BE2C (cell line): ENCODE measurements at regions not wholly inside any gene's neighbourhood (a gene's known extent, or its start where the extent isn't known, plus 50 kb on each side); places are given as distances from the start of the nearest gene placed in this dataset.

Source experiments
- DNase-seq: peaks from one replicate; pipeline ENCODE4 v3.0.0-alpha.2; 2020
- H3K27me3 ChIP-seq: fragments of 250-450 bp; sonication (Bioruptor Pico); 2 replicates; pipeline ENCODE4 v1.5.1; 2020; ENCODE audit warnings: mild to moderate bottlenecking
- H3K36me3 ChIP-seq: fragments of 250-450 bp; sonication (Bioruptor Pico); 2 replicates; pipeline ENCODE4 v1.5.1; 2020; ENCODE audit warnings: mild to moderate bottlenecking
- H3K4me1 ChIP-seq: fragments of 250-450 bp; sonication (Bioruptor Pico); 2 replicates; pipeline ENCODE4 v1.5.1; 2020
- H3K4me3 ChIP-seq: 2 replicates; pipeline ENCODE4 v1.5.1; 2011; ENCODE audit warnings: low read depth, low read length
- H3K9me3 ChIP-seq: fragments of 250-450 bp; sonication (Bioruptor Pico); 2 replicates; pipeline ENCODE4 v1.5.1; 2020
- TF ChIP-seq, protein P1 (sequence below): IDR thresholded peaks from 2 replicates; pipeline ENCODE4 v1.5.1; 2012; ENCODE audit warnings: mild to moderate bottlenecking, low read depth, low read length

DNA sequence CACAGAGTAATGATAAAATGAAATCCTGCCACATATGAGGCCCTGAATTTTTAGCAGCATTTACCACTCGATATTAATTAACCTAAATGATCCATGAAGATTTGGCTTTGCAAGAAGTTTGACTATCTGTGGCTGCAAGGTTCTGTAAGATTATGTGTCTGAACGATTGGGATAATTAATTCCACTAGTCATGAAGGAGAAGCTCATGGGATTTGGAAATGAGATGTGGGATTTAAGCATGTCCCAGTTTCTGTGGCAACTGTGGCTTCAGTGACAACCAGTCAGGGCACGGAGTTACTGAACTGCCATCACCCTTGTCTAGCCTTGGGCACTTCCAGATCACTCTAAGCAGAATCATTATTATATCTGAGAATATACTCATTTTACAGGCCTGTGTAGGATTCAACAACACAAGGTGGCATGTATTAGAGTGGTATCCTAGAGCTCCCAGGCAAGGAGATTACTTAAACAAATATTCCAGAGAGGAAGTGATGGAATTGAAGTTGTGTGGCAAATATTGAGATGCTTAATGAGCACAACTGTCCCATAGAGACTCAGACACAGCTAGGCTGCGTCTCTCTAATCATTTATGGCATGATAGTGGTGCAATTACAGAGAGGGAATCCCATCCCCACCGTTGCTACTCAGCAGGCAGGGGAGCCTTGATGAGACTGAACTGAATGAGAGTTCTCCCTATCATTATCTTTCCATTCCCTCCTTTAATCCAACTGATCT lies 205.0 kb upstream of the KRR1 start:
- H3K4me1 ChIP-seq, result peaks cover 16% of the 10 kb centered on the region
- TF ChIP-seq, protein P1, sequence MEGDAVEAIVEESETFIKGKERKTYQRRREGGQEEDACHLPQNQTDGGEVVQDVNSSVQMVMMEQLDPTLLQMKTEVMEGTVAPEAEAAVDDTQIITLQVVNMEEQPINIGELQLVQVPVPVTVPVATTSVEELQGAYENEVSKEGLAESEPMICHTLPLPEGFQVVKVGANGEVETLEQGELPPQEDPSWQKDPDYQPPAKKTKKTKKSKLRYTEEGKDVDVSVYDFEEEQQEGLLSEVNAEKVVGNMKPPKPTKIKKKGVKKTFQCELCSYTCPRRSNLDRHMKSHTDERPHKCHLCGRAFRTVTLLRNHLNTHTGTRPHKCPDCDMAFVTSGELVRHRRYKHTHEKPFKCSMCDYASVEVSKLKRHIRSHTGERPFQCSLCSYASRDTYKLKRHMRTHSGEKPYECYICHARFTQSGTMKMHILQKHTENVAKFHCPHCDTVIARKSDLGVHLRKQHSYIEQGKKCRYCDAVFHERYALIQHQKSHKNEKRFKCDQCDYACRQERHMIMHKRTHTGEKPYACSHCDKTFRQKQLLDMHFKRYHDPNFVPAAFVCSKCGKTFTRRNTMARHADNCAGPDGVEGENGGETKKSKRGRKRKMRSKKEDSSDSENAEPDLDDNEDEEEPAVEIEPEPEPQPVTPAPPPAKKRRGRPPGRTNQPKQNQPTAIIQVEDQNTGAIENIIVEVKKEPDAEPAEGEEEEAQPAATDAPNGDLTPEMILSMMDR, result no peak
- H3K9me3 ChIP-seq, result no peaks in the 10 kb centered on the region
- no peaks in the 10 kb centered on the region for H3K27me3 ChIP-seq
- DNase-seq, result no peak
- no peaks in the 10 kb centered on the region for H3K36me3 ChIP-seq
- no peak overlapping the region for H3K4me3 ChIP-seq

- DNase-seq, result no peak
- no peaks in the 10 kb centered on the region for H3K9me3 ChIP-seq
- H3K4me1 ChIP-seq, result peaks cover 8% of the 10 kb centered on the region
- H3K36me3 ChIP-seq, result no peaks in the 10 kb centered on the region
- no peaks in the 10 kb centered on the region for H3K27me3 ChIP-seq
- no peak overlapping the region for H3K4me3 ChIP-seq
- TF ChIP-seq, protein P1, result no peak
Measured at GRCh38 chr12:75715682-75716081, 204.3 kb upstream of the KRR1 start.

DNA sequence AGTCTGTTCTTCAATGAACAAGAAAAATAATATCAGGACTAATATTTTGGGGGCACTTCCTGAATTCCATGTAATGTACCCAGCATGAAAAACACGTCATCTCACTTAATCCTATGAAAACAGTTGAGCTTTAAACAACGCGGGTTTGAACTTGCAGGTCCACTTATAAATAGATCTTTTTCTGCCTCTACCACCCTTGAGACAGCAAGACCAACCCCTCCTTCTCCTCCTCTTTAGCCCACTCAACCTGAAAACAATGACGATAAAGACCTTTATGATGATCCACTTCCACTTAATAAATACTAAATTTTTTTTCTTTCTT lies 203.9 kb upstream of the KRR1 start:
- no peak for DNase-seq
- Histone ChIP-seq H3K36me3 (no peaks in the 10 kb centered on the region), H3K9me3 (no peaks in the 10 kb centered on the region), H3K4me3 (no peak overlapping the region), H3K4me1 (peaks cover 5% of the 10 kb centered on the region; the same call in 1 of the 2 replicates), H3K27me3 (no peaks in the 10 kb centered on the region)
- TF ChIP-seq, protein P1, result no peak

DNA sequence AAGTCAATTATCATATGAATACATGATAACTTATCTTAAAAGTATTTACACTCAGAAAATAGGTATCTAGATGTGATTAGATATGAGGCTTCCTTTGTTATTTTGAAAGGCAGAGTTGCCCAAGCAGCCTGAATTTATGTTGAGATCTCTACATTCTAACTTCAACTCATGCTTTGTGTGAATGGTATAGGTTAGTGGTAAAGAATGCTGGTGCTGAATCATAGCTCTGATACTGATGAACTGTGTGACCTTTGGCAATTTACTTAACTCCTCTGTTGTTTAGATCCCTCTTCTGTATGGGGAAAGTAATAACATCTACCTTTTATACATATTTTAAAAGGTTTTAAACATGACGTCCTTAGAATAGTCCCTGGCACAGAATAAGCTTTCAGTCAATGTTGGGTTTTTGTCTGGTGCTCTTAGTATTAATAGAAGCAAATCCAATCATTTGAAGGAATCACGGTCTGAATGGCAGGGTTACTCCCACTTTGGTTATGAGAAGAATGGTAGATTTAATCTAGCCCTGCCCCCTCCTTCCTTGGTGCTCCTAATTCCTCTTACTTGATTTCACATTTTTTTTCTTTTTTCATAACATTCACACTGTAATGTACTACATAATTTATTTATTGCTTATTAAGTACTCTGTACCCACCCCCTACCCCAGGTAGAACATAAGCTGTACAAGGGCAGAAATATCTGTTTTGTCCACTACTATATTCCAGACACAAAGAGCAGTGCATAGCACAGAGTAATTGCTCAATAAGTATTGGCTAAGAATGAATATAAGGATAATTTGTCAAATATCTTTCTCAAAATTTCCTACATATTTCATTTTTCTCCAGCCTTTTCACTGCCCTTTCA lies 203.3 kb upstream of the KRR1 start:
- H3K4me3 ChIP-seq, result no peak overlapping the region
- TF ChIP-seq, protein P1, result no peak
- H3K27me3 ChIP-seq, result no peaks in the 10 kb centered on the region
- H3K4me1 ChIP-seq, result peaks cover 6% of the 10 kb centered on the region
- DNase-seq, result no peak
- no peaks in the 10 kb centered on the region for H3K9me3 ChIP-seq
- no peaks in the 10 kb centered on the region for H3K36me3 ChIP-seq

DNA sequence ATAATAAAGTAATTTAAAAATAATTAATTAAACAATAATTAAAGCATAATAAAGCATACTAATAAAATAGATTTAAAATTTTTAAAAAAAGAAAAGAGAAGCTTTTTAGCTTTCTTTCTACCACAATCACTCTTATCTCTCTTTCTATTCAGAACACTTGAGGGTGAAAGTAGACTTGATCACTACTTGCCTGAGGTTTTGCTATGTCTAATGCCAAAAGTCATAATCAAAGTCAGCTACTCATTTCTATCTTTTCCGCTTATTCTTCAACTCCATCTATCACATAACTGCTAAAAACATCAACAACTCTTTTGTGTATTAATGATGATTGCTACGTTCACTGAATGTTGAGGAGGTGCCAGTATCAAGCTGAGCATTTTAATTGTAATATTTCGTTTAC lies 202.0 kb upstream of the KRR1 start:
- Histone ChIP-seq H3K36me3 (no peaks in the 10 kb centered on the region), H3K9me3 (no peaks in the 10 kb centered on the region), H3K4me3 (no peak overlapping the region), H3K4me1 (peaks cover 10% of the 10 kb centered on the region), H3K27me3 (no peaks in the 10 kb centered on the region)
- TF ChIP-seq, protein P1, result no peak
- no peak for DNase-seq

- Histone ChIP-seq H3K4me1 (peaks cover 15% of the 10 kb centered on the region), H3K27me3 (no peaks in the 10 kb centered on the region), H3K9me3 (no peaks in the 10 kb centered on the region), H3K36me3 (no peaks in the 10 kb centered on the region), H3K4me3 (no peak overlapping the region)
- DNase-seq, result no peak
- TF ChIP-seq, protein P1, result no peak
Measured at GRCh38 chr12:75712223-75712622, 200.8 kb upstream of the KRR1 start.
